NCI-H1092 (cell line): ENCODE measurements at regions not wholly inside any gene's neighbourhood (a gene's known extent, or its start where the extent isn't known, plus 50 kb on each side); places are given as distances from the start of the nearest gene placed in this dataset.

Source experiments
- DNase-seq: peaks from one replicate; lab custom pipeline; 2025; lab: John Stamatoyannopoulos, UW

DNA sequence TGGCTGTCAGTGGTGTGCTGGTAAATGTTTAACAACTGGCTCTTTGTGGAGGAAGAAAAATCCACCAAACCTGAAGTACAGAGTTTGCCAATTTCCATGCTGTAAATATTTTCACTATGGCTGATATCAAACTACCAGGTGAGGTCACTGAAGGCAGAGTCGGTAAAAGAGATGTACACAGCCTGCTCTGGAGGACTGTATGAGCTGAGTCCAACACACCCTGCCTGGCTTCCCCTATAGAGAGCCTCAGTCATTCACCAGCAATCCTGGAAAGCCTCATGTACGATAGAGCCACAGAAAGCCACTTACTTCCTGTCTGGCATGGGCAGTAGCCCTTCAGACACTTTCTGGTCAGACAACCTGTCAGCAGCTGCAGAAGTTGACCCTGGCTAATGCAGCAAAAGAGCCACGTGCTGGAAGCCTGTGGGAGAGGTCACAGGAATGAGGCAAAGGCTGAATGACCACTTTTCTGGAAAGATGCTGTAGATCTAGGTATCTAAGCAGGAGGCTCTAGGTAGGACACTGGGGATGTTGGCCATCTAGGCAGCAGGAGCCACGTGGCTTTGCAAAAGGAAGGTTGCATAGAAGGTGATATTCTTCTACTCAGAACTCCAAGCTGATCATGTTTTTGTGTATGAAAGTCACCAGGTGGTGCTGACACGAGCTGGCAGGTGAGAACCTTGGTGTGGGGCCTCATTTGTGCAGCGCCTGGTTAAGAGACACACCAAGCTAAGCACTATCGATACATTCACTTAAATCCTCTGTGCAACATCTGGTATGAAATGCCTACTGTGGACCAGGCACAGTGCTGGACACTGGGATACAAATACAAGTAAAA is 553.9 kb downstream of the VRK1 start:
- no peak for DNase-seq

DNA sequence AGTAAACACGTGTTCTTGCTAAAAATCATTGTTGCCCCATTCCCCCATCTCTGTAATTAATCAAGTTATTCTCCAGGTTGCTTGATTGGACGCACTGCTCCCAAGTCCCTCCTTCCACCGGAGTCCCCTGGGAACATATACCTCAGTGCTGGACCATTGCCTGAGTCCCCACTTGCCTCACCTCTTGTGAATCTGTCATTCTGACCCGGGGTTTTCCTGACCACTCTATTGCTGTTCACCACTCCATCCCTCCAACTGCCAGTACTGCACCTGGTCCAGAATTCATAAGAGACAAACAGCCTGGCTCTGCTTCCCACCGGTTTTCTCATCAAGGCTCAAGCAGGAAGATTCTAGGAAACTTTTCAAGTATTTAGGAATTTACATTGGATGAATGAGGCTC is 555.9 kb downstream of the VRK1 start:
- no peak for DNase-seq

DNA sequence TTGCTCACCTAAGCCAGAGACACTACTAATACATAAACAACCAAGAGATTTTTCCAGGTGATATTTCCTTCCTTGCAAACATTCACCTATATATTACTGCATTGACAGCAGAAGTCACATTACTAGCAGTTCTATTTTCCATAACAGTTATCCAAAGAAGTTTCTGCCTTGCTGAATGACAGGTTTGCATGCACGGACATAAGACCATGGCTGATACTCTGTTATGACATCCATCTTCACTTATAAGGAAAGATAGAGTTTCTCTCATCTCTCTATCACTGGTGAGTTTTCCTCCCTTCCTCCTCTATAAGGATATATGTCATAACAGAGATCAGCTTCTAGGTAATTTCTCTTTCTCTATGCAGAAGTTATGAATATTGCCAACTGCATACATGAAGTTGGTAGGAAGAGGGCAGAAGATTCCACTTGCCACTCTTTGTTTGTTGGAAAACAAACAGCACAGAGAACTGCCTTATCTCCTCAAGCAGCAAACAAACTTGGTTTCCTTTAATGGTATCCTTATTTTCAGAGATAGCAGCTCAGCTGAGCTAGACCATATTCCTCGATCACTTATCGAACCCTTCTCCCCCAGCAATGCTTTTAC is 557.0 kb downstream of the VRK1 start:
- DNase-seq, result no peak

DNA sequence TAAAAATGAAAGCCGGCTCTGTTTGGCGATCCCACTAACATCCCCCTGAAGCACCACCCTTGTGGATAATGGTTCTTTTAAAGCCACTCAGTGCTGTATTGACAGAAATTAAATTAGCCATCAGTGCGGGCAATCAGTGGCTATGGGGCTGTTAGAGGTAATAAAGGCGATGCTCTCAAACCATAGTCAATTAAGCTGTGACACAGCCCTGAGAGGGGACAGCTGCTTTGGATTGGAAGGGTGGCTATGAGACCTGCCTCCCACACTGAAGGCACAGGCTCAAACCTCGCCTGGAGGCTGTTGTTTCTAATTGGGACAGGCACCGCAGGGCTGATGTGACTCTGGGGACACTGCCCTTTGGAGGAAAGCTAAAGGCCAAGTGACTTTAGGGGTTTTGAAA is 562.2 kb downstream of the VRK1 start:
- DNase-seq, result peak; percentile 93

DNA sequence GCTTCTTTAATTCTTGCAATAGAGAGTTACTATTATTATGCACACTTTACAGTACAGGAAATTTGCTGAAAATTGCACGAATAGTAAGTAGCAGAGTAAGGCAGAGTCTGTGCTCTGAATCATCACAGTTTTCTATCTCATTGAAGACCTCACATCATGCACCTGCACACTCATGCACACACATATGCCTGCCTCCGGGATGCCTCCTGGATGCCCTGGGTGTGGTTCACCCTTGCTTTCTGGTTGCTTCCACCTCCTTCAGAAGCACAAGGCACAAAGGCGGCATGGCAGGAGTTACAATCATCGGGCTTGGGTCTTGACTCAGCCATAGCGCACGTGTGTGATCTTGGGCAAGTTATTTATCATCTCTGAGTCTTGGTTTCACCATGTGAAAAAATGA is 564.0 kb downstream of the VRK1 start:
- DNase-seq, result no peak

DNA sequence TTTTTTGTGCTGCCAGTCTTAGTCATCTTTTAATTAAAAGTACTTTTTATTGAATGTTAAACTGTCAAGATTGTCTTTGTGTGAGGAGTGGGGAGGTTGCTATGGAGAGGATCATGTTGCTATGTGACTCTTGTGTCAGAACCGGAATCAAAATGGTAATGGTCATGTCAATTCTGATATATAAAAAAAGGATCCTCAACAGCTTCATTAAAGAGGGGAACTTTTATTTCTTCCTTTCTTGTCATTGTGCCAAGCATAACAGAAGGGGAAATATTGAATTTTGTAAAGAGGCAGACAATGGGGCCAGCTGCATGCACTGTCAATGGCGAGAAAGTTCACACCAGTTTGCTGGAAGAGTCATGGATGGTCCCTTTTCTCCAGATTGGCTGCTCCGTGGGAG is 564.8 kb downstream of the VRK1 start:
- DNase-seq, result peak; percentile 7

DNA sequence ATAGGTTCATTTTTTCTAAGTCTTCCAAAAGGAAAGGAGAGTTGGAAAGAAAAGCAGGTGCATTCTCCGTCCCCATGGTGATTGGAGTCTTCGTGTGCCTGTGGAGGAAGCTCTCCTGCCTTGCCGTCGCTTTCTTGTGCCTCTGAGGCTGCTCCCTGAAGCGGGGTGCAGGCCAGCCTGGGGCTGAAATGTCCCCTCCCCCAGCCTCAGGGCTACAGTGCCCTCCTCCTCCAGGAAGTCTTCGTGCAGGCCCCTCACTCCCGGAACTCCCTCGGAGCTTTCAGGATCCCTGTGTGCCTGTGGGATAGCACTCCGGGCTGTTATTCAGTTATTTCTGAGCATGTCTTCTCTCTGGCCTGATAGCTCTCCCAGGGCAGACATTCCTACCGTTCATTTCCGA is 569.2 kb downstream of the VRK1 start:
- DNase-seq, result no peak

DNA sequence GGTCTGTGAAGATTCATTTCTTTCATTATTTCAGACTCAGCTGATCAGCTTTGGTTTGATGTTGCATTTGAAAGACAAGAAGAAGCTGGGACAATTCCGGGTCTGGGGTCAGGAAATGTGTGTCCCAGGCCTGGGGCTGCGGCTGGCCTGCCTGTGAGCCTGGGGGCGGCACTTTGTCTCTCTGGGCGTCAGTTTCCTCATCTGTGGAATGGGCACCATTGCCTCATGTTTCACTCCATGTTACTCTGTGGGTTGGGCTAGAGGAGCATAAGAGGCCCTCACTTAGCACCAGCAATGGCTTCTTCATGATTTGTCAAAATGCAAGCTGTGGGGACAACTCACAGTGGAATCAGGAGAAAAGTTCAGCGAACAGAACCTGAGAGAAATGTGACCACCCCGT is 570.1 kb downstream of the VRK1 start:
- no peak for DNase-seq

DNA sequence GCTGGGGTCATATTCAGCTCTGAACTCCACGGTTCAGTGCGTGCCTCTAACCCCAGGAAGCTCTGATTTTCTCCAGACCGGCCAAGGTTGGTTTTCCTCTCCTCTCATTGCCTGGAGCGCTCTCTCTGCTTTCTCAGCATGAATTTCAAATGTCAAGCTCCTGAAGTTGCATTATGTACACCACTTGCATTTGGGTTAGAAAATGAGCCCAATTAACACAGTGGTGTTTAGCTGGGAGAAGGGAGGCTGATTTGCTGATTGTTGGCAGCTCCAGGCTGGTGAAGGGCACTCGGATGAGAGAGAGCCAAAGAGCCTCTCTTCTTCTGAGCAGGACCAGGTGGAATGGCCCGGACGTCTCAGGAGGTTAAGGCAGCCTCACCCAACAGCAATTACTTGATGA is 570.9 kb downstream of the VRK1 start:
- DNase-seq, result no peak

DNA sequence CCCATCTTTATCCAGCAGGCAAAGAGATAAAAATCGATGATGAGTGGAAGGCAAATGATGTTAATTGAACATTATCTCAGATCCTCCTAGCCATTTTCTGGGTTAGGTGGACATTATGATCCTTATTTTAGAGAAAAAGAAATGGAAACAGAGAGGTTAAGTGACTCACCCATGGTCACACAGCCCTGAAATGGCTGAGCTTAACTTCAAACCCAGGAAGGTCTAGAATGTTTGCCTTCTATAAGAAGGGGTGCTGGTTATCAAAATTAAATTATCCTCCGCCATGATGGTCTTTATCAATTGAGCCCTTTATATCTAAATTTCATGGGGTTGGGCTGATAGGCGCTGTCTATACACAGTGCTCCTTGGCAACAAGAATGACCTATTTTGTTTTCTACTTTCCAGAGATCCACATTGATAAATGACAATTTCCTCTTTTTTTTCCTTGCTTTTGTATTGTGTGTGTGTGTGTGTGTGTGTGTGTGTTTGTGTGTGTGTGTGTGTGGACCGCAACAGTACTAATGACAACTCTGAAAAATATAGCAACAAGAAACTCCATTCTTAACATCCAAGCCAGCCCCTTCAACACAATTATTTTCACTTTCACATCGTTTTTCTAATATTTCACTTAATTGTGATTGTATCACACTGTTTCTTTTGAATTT is 571.9 kb downstream of the VRK1 start:
- no peak for DNase-seq

DNA sequence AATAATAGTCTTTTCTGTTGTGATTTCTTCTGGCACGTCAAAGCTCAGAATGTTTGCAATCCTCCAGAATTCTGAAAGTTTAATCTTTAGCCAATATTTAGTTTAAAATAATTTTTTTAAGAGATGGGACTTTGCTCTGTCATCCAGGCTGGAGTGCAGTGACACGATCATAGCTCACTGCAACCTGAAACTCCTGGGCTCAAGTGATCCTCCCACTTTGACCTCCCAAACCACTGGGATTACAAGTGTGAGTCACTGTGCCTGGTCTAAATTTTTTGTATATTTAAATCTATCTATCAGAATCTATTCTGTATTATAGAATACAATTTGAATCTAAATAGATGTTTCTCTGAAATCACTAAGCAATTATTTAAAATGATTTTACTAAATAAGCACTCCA is 572.7 kb downstream of the VRK1 start:
- no peak for DNase-seq

DNA sequence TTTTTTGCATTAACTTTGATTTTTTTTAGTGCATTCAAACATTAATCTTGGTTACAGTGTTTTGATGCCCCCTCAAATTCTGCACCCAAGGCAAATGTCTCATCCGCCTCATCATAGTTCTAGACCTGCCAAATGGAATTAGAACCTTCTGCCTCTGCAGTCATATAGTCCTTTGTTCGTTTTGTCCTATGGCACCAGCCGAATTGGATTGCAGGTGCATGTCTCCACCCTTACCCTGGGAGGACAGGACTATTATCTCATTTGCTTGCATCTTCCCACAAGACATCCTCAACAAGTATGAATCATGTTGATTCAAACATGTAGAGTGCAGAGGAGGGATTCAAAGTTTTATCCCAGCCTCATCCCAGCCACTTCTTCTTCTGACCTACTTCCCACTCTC is 579.1 kb downstream of the VRK1 start:
- no peak for DNase-seq

DNA sequence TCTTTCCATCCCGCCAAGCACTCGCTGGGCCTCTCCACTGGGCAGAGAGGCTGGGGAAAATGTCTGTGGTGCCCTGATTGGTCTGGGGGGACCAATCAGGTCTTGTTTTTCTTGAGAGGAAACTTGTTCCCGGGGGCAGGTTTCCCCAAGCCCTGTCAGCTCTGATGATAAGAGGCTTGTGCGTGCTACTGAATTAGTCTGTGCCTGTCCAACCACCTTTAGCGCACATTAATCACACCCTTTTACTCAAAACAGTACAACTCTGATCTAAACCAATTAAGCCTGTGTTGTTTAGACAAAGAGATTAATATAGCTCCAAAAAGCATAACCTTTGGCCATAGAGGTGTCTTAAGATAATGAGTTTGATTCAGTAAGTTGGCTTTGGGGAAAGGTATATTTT is 580.4 kb downstream of the VRK1 start:
- DNase-seq, result no peak

DNA sequence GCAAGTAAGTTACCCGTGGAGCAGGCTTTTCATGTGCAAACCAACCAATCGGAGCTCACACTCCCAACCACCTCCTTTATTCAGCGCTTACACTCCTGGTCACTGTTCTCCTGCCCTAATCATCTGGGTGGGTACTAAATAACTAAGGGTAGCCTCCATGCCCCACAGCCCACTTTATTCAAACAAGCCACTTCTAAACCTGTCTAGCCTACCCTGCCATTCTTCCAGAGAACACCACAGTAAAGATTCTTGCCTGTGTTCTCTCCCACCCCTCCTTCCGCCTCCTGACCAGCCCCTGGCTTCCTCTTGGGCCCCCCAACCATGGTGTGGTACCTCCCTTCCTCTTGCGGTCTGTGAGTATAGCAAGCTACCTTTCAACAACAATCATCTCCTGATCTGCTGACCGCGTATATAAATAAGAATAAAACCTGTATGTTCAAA is 581.9 kb downstream of the VRK1 start:
- DNase-seq, result no peak

DNA sequence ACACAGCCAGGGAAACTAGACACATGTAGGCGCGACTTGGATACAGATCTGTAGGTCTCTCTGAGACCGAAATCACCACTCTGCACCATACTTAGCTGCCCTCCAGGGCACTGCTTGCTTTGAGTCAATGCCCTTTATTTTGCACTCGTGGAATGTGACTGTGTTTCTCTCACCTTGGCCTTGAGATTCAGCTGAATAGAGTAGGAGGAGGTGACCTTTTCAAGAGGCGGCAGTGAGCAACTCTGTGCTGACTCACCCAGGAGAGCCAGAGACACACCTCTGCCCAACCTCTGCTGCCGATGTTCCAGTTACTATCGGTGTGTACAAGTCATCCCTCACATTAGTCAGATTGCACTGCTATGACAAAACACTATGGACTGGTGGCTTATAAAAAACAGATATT is 583.4 kb downstream of the VRK1 start:
- DNase-seq, result no peak

DNA sequence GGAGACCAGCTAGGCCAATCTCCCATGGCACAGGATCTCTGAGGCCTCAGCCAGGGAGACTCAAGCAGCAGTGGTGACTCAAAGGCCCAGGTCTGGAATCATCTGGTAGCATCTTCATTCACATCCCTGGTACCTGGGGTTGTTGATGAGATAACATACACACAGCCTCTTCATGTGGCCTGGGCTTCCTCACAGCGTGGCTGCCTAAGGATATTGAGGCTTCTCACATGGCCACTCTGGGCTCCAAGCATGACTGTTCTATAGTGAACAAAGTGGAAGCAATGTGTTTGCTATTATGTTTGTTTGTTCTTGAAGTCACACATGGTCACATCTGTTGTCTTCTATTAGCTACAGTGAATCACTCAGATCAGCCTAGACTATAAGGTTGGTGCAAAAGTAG is 584.1 kb downstream of the VRK1 start:
- DNase-seq, result no peak

DNA sequence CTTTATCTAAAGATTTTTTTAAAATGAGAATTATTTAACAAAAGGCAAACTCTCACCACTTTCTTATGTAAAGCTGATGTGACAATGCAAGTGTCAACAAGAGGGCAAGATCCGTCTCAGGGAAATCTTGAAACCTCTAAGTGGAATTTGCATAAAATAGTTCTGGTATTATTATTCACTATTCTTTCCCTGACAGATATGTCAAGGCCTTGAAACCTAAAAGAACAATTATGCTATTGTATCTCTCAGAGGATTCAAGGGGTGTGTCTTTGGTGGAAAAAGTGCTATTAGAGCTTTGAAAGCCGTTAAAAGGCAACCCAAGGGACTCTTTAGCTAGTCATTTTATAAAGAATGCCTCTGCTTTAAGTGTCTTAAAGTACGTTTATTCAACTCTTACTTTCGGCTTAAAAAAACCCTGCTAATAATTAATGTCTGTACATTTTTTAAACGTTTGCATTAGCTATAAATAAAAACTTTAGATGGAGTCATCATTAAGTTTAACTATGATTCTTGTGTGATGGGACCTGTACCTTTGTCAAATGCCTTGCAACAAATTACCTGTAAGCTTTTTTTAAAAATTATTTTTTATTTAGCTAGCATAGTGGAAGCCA is 585.5 kb downstream of the VRK1 start:
- DNase-seq, result no peak

DNA sequence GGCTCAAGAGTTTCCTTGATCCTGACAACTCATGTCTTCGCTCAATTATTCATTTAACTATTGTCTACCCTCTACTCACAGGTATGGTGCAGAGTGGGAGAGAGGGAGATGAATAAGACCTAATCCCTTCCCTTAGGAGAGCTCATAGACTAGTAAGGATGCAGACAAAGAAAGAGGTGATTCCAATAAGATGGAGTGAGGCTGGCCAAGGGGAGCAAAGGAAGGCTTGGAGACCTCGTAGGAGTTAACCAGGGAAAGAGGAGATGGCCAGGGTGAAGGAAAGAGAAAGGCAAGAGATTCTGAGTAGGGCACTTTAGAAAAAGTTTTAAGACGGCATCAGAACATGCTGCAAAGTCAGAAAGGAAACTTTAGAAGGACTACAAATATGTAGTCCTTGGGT is 588.5 kb downstream of the VRK1 start:
- DNase-seq, result no peak

DNA sequence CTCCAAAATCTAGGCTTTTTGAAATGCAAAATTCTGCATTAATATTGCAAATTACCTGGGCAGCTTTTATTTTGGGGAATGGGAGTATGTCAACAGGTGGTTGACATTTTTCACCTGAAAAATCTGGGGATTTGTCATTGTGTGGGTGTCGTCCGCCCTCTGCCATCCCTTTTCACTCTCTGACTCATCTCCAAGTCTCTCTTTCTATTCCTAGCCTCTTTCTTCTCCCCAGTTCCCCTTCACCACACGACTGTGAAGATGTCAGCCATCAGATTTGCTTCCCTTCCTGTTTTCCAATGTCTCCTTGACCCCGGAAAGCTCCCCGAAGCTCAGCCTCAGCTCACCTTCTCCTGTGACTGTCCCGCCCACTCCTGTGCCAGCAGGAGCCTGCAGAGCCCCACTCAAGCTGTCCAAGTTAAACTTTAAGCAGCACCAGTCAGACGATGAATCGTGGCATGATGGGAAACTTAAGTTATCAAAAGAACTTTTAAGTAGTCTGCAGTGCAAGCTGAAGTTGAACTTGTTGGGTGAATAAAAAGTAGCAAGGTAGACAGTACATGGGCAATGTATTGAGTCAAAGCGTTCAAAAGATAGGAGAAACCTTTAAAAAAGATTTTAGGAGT is 590.2 kb downstream of the VRK1 start:
- no peak for DNase-seq

DNA sequence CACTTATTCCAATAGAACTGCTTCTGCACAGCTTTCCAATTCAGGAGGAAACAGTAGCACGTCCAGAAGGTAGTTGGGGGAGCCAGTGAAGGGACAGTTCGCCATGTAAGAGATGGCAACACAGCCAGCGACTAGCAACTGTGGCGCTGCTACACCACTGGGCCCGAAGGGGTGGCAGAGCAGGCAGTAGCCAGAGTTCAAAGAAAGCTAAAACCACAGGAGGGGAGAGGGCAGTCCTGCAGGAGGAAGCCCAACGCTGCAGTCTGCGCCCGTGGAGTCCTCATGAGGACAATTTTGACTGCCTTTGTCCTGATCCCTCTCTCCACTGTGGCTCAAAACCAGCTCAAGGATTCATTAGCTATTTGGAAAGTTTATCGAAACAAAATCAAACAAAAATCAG is 591.2 kb downstream of the VRK1 start:
- no peak for DNase-seq

DNA sequence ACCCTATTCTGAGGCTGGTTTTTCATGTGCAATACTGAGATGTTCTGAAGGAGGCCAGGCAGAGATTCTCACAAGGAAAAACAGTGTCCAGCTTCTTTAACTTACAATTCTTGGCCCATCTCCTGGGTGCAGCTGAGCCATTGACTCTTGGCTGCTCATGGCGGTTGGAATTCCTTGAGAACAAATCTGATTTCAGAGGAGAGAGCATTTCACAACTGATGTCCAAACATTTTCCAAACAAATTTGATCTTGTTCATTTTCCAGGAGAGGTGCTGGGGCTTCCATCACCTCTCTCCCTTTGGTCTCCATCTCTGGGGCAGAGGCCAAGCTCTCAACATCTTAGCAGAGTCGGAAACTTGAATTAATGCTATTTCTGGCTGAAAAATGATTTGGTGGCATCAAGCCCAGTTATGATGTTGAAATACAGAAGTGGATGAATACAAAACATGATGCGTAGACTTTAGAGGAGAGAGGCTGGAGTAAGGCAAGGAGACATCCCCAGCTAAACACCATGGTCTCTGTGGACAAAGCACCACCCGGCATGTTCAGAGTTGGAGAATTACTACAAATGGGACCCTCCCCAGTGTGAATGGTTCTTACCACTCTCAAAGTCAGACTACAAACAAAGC is 593.0 kb downstream of the VRK1 start:
- DNase-seq, result no peak

DNA sequence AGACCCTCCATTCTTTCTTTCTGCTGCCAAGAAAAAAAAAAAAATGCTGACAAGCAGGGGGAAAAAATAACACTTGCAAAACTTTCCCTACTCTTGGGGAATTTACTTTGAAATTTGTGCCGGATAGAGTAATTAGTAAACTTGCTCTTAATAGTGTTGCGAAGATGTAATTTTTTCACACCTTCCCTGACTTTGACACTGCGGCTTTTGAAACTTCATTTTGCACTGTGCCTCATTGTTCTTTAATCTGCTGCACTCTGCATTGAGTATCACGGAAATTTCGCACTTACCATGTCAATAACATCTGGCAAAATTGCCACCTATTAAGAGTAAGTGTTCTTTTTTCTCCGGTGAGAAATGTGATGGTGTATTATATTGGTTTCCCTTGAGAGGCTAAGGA is 596.1 kb downstream of the VRK1 start:
- no peak for DNase-seq
